ENCODE measurements at regions not wholly inside any gene's neighbourhood (a gene's known extent, or its start where the extent isn't known, plus 50 kb on each side); places are given as distances from the start of the nearest gene placed in this dataset.

- TF ChIP-seq POLR2A (IDR thresholded peaks at IDR 0.05; ENCODE audit: low read length) (no peak), GATA1 (IDR thresholded peaks at IDR 0.05; ENCODE audit: low read depth, low read length) (no peak)
Measured at GRCh38 chr4:98744372-98745150, 86.2 kb upstream of the TSPAN5 start.
